OCI-LY7 (cell line): ENCODE measurements at regions not wholly inside any gene's neighbourhood (a gene's known extent, or its start where the extent isn't known, plus 50 kb on each side); places are given as distances from the start of the nearest gene placed in this dataset.

ENCODE experiments used
- BruUV-seq: library from RNA; stranded (reverse); fragments of 400-500 nt; replicated peaks from 2 replicates; lab custom pipeline; 2021; lab: Mats Ljungman, UMichigan
- CTCF ChIA-PET: fragments of 300-600 bp; sonication (Branson Sonifier 250); formaldehyde crosslinking; loops from one replicate; lab custom pipeline; 2022; ENCODE audit warnings: antibody characterized with exemption; ENCODE audit not compliant: unreplicated experiment; lab: Charles Lee
- POLR2A ChIA-PET: fragments of 300-600 bp; sonication (Branson Sonifier 250); formaldehyde crosslinking; loops from one replicate; lab custom pipeline; 2022; ENCODE audit warnings: antibody characterized with exemption; lab: Charles Lee
- DNase-seq: peaks from one replicate; pipeline ENCODE4 v3.0.0-alpha.2; 2015; ENCODE audit warnings: low spot score
- H2AFZ ChIP-seq: fragments of 200-600 bp; sonication (generic), shearing (Covaris generic); 2 replicates; pipeline ENCODE4 v1.6.1; 2014; ENCODE audit warnings: mild to moderate bottlenecking, antibody characterized with exemption, low read length, moderate library complexity
- H3K27ac ChIP-seq: fragments of 200-600 bp; sonication (generic); 2 replicates; pipeline ENCODE4 v1.5.1; 2014; ENCODE audit warnings: mixed run types, low read depth, mild to moderate bottlenecking, moderate library complexity, low read length, inconsistent platforms; ENCODE audit not compliant: poor library complexity, severe bottlenecking
- H3K36me3 ChIP-seq: fragments of 200-600 bp; sonication (generic); 2 replicates; pipeline ENCODE4 v1.6.1; 2014; ENCODE audit warnings: mild to moderate bottlenecking, antibody characterized with exemption, low read length, moderate library complexity, mixed read lengths; ENCODE audit not compliant: insufficient read depth
- H3K4me1 ChIP-seq: fragments of 200-600 bp; sonication (generic); 2 replicates; pipeline ENCODE4 v1.5.1; 2014; ENCODE audit warnings: mild to moderate bottlenecking, low read length; ENCODE audit not compliant: insufficient read depth, poor library complexity, severe bottlenecking
- H3K4me2 ChIP-seq: fragments of 200-600 bp; sonication (generic); 2 replicates; pipeline ENCODE4 v1.6.1; 2014; ENCODE audit warnings: mild to moderate bottlenecking, low read length
- H3K4me3 ChIP-seq: fragments of 200-600 bp; sonication (generic); 2 replicates; pipeline ENCODE4 v1.5.1; 2014; ENCODE audit warnings: mild to moderate bottlenecking, low read depth, low read length; ENCODE audit not compliant: poor library complexity, severe bottlenecking
- H3K79me2 ChIP-seq: fragments of 200-600 bp; sonication (generic); 2 replicates; pipeline ENCODE4 v1.6.1; 2016; ENCODE audit warnings: low read depth, mild to moderate bottlenecking, low read length, moderate library complexity, mixed read lengths; ENCODE audit not compliant: insufficient read depth
- H3K9me2 ChIP-seq: fragments of 200-600 bp; sonication (generic); 2 replicates; pipeline ENCODE4 v1.6.1; 2016; ENCODE audit warnings: mild to moderate bottlenecking, low read length, mixed read lengths; ENCODE audit not compliant: insufficient read depth
- H3K9me3 ChIP-seq: fragments of 200-600 bp; sonication (generic); 2 replicates; pipeline ENCODE4 v1.6.1; 2014; ENCODE audit warnings: mild to moderate bottlenecking, mixed run types, low read length, mixed read lengths
- H4K20me1 ChIP-seq: fragments of 200-600 bp; sonication (generic); 2 replicates; pipeline ENCODE4 v1.6.1; 2014; ENCODE audit warnings: mild to moderate bottlenecking, antibody characterized with exemption, low read length, moderate library complexity, mixed read lengths; ENCODE audit not compliant: insufficient read depth
- CTCF ChIP-seq: fragments of 200-600 bp; sonication (generic); conservative IDR thresholded peaks from 2 replicates; pipeline ENCODE4 v1.5.1; 2014; ENCODE audit warnings: mild to moderate bottlenecking, antibody characterized with exemption, low read length, moderate library complexity, mixed read lengths
- EZH2phosphoT487 ChIP-seq: fragments of 200-600 bp; sonication (generic); IDR thresholded peaks from 2 replicates; pipeline ENCODE4 v1.6.1; 2018; ENCODE audit warnings: low read depth, borderline replicate concordance, mild to moderate bottlenecking, mixed run types, antibody characterized with exemption, low read length, moderate library complexity, mixed read lengths
- intact Hi-C: fragments of 100-400 bp; cut with micrococcal nuclease; formaldehyde crosslinking; loops from one replicate; pipeline ENCODE4 v1.10.0; 2022; ENCODE audit not compliant: unreplicated experiment

- Histone ChIP-seq H3K4me2 (no peak overlapping the region), H3K4me1 (peaks cover 6% of the 10 kb centered on the region), H3K79me2 (no peaks in the 10 kb centered on the region), H3K9me3 (no peaks in the 10 kb centered on the region), H2AFZ (no peak overlapping the region; the same call in 1 of the 2 replicates), H3K9me2 (no peaks in the 10 kb centered on the region), H3K36me3 (no peaks in the 10 kb centered on the region), H3K4me3 (no peak overlapping the region), H3K27ac (no peak overlapping the region), H4K20me1 (no peaks in the 10 kb centered on the region)
- BruUV-seq: no TSS peak
- CTCF ChIA-PET: no interaction called here
- intact Hi-C loops: no loop called here
- TF ChIP-seq EZH2phosphoT487: no peak
- TF ChIP-seq CTCF: no peak
- POLR2A ChIA-PET: interaction anchor here (0.7 to 1.0 kb wide), 2 partner anchors 10 to 200 kb away, joined by 3 read pairs; no protein-coding TSS in a partner anchor
- no peak for DNase-seq
Measured at GRCh38 chr12:89959179-89959578, 250.5 kb upstream of the ATP2B1 start.

GRCh38 chr12:89954259-89954658 is 245.6 kb upstream of the ATP2B1 start:
- intact Hi-C loops: no loop called here
- TF ChIP-seq EZH2phosphoT487 (no peak), CTCF (no peak)
- CTCF ChIA-PET: no interaction called here

GRCh38 chr12:89951694-89952060 is 243.0 kb upstream of the ATP2B1 start:
- BruUV-seq: no TSS peak
- Histone ChIP-seq H3K79me2 (no peaks in the 10 kb centered on the region), H2AFZ (no peak overlapping the region), H3K9me3 (no peaks in the 10 kb centered on the region; the same call in 1 of the 2 replicates), H4K20me1 (no peaks in the 10 kb centered on the region), H3K27ac (no peak overlapping the region), H3K4me2 (no peak overlapping the region), H3K4me1 (peaks cover 17% of the 10 kb centered on the region), H3K4me3 (no peak overlapping the region), H3K9me2 (no peaks in the 10 kb centered on the region), H3K36me3 (no peaks in the 10 kb centered on the region)
- ChIA-PET POLR2A (interaction anchor here (0.6 kb wide), 1 partner anchor 98 kb away, joined by 3 read pairs; no protein-coding TSS in a partner anchor), CTCF (no interaction called here)
- intact Hi-C loops: no loop called here
- no peak for TF ChIP-seq EZH2phosphoT487
- no peak for TF ChIP-seq CTCF
- no peak for DNase-seq

More at GRCh38 chr12:89954259-89954658, 245.6 kb upstream of the ATP2B1 start:
- BruUV-seq: no TSS peak
- H3K4me2 ChIP-seq: no peak overlapping the region
- H3K9me2 ChIP-seq: no peaks in the 10 kb centered on the region
- no peak overlapping the region for H2AFZ ChIP-seq
- POLR2A ChIA-PET: interaction anchor here (0.6 kb wide), 1 partner anchor 14 kb away, joined by 3 read pairs; no protein-coding TSS in a partner anchor
- no peak for DNase-seq
- no peaks in the 10 kb centered on the region; the same call in 1 of the 2 replicates for H3K9me3 ChIP-seq
- H3K27ac ChIP-seq: no peak overlapping the region
- H3K36me3 ChIP-seq: no peaks in the 10 kb centered on the region
- no peaks in the 10 kb centered on the region for H3K79me2 ChIP-seq
- peaks cover 15% of the 10 kb centered on the region for H3K4me1 ChIP-seq
- no peak overlapping the region for H3K4me3 ChIP-seq
- no peaks in the 10 kb centered on the region for H4K20me1 ChIP-seq
